RWPE2 (cell line): ENCODE measurements at regions not wholly inside any gene's neighbourhood (a gene's known extent, or its start where the extent isn't known, plus 50 kb on each side); places are given as distances from the start of the nearest gene placed in this dataset.

Experiments used
- ATAC-seq: fragments of 200-7000 bp; cut with Tn5 transposase; 3 replicates; pipeline ENCODE4 v1.9.1; 2021; ENCODE audit warnings: low read depth
- DNase-seq: peaks from one replicate; pipeline ENCODE4 v3.0.0-alpha.2; 2020; ENCODE audit warnings: low spot score
- H3K27ac ChIP-seq: fragments of 450-650 bp; 2 replicates; pipeline ENCODE4 v1.5.1; 2017; ENCODE audit warnings: mild to moderate bottlenecking; ENCODE audit not compliant: poor library complexity, severe bottlenecking
- H3K27me3 ChIP-seq: fragments of 250-450 bp; sonication (Bioruptor Pico); 2 replicates; pipeline ENCODE4 v1.5.1; 2021; ENCODE audit warnings: mild to moderate bottlenecking, moderate library complexity; ENCODE audit not compliant: insufficient read depth, poor library complexity, severe bottlenecking
- H3K36me3 ChIP-seq: fragments of 250-450 bp; sonication (Bioruptor Pico); 2 replicates; pipeline ENCODE4 v1.5.1; 2020; ENCODE audit warnings: low read depth, mild to moderate bottlenecking, moderate library complexity
- H3K4me1 ChIP-seq: fragments of 250-450 bp; sonication (Bioruptor Pico); 2 replicates; pipeline ENCODE4 v1.5.1; 2021; ENCODE audit warnings: mild to moderate bottlenecking, moderate library complexity; ENCODE audit not compliant: insufficient read depth, poor library complexity, severe bottlenecking
- H3K4me3 ChIP-seq: fragments of 250-450 bp; sonication (Bioruptor Pico); 2 replicates; pipeline ENCODE4 v1.5.1; 2021; ENCODE audit warnings: mild to moderate bottlenecking, moderate library complexity; ENCODE audit not compliant: severe bottlenecking
- H3K9me3 ChIP-seq: fragments of 250-450 bp; sonication (Bioruptor Pico); 2 replicates; pipeline ENCODE4 v1.5.1; 2021; ENCODE audit warnings: mild to moderate bottlenecking, moderate library complexity; ENCODE audit not compliant: severe bottlenecking
- TF ChIP-seq, protein P1 (sequence below): fragments of 450-650 bp; IDR thresholded peaks from one replicate; pipeline ENCODE4 v1.5.1; 2017; ENCODE audit warnings: mild to moderate bottlenecking, moderate library complexity; ENCODE audit not compliant: poor library complexity, severe bottlenecking

DNA sequence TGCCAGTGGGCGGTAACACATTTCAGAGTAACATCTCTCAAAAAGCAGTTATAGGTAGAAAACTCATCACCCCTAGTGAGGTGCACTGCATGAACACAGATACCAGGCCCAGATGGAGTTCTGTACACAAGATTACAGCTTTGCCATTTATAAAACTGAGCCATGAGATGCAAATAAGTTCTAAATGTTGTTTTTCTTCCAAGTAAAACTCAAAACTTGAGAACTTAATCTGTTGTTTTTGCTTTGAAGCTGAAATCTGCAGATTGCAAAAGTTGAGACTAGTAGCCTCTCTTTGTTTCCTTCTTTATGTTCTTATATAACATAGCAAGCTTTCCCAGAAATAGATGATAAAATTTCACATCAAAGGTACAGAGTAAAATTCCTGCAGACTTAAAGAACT lies 434.1 kb downstream of the PLK2 start:
- Histone ChIP-seq H3K9me3 (no peaks in the 10 kb centered on the region), H3K4me1 (no peaks in the 10 kb centered on the region), H3K27ac (no peak overlapping the region), H3K27me3 (no peaks in the 10 kb centered on the region), H3K4me3 (no peak overlapping the region), H3K36me3 (no peaks in the 10 kb centered on the region)
- TF ChIP-seq, protein P1, sequence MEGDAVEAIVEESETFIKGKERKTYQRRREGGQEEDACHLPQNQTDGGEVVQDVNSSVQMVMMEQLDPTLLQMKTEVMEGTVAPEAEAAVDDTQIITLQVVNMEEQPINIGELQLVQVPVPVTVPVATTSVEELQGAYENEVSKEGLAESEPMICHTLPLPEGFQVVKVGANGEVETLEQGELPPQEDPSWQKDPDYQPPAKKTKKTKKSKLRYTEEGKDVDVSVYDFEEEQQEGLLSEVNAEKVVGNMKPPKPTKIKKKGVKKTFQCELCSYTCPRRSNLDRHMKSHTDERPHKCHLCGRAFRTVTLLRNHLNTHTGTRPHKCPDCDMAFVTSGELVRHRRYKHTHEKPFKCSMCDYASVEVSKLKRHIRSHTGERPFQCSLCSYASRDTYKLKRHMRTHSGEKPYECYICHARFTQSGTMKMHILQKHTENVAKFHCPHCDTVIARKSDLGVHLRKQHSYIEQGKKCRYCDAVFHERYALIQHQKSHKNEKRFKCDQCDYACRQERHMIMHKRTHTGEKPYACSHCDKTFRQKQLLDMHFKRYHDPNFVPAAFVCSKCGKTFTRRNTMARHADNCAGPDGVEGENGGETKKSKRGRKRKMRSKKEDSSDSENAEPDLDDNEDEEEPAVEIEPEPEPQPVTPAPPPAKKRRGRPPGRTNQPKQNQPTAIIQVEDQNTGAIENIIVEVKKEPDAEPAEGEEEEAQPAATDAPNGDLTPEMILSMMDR: no peak
- ATAC-seq (no peak), DNase-seq (no peak)

DNA sequence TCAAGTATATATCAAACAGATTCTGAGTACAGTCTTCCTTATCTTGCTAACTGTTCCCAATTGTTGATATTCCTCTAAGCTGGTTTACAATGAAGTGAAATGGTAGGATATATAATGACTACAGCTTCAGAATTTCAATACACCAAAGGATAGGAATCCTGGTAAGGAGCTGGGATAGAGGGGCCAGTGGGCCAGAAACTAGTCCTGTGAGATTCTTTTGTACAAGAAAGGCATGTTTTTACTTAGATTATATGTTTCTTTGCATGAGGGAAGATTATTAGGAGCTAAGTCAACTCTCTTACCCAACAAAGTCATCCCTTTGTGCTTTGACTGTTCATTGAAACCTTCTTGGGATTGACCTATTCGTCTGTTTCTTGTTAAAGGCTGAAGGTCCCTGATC lies 435.7 kb downstream of the PLK2 start:
- ATAC-seq (no peak), DNase-seq (no peak)
- H3K36me3 ChIP-seq: no peaks in the 10 kb centered on the region
- TF ChIP-seq, protein P1: no peak
- no peak overlapping the region for H3K4me3 ChIP-seq
- no peak overlapping the region for H3K27ac ChIP-seq
- no peaks in the 10 kb centered on the region for H3K27me3 ChIP-seq
- H3K9me3 ChIP-seq: no peaks in the 10 kb centered on the region
- no peaks in the 10 kb centered on the region for H3K4me1 ChIP-seq

DNA sequence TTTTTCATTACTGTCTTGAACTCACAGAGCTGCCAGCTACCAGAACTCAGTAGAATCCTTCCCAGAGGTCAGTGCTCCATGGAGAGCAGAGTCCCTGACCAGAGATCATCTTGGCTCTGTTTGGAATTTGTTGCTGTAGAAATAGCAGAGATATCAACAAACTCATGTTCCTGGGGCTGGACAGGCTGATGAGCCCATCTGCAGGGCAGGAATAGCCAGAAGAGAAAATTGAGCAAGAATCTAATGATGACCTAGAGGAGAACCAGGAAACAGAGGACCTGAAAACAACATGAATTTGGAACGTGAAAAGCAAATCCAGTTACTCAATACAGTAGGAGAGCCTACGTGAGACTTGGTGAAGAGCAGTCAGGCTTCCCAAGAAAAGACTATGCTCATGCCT lies 437.8 kb downstream of the PLK2 start:
- Histone ChIP-seq H3K27ac (no peak overlapping the region), H3K4me1 (no peaks in the 10 kb centered on the region), H3K4me3 (no peak overlapping the region), H3K27me3 (no peaks in the 10 kb centered on the region), H3K36me3 (no peaks in the 10 kb centered on the region), H3K9me3 (no peaks in the 10 kb centered on the region)
- DNase-seq (no peak), ATAC-seq (no peak)
- TF ChIP-seq, protein P1: no peak

DNA sequence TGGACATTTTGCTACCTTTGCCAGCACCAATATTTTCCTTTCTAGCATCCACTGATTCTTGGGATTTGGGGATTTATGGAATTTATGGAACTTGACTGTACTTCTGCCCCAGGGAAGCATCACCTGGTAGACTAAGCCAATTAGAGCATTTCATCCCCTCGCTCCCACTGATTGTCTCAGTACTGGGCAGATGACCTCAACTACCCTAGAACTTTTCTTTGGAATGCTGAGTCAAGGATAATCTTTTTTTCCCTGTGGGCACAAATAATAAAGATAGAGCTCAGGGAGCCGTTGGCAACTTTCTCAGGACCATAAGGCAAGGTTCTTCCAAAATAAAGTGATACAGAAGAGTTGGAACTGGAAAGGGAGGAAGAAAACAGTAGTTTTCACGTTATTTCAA lies 438.4 kb downstream of the PLK2 start:
- Histone ChIP-seq H3K27me3 (no peaks in the 10 kb centered on the region), H3K9me3 (no peaks in the 10 kb centered on the region), H3K27ac (no peak overlapping the region), H3K4me3 (no peak overlapping the region), H3K36me3 (no peaks in the 10 kb centered on the region), H3K4me1 (peaks cover 4% of the 10 kb centered on the region)
- no peak for DNase-seq
- ATAC-seq: no peak
- TF ChIP-seq, protein P1: no peak

DNA sequence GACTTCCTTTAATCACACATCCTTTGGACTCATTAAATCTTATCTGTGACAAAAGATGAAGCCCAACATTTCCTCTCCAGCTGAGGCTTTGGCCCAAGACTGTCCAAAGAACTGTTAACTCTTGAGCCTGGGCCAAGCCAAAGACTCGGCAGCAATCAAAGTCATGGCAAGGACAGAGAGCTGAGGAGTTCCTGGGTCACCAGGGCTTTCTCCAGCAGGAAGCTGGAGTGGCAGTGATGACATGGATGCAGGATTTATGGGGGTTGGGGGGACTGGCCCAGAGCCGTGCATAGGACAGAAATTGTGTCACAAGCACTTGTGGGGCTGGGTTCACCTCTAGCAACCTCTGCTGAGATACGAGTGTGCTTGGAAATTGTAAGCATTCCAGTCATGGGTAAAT lies 440.3 kb downstream of the PLK2 start:
- H3K4me3 ChIP-seq: no peak overlapping the region
- TF ChIP-seq, protein P1: no peak
- H3K36me3 ChIP-seq: no peaks in the 10 kb centered on the region
- DNase-seq (no peak), ATAC-seq (no peak)
- no peaks in the 10 kb centered on the region for H3K27me3 ChIP-seq
- H3K9me3 ChIP-seq: no peaks in the 10 kb centered on the region
- H3K4me1 ChIP-seq: peaks cover 8% of the 10 kb centered on the region
- no peak overlapping the region for H3K27ac ChIP-seq
